NCI-H2227 treated with DMSO at 0.1 percent for 48 hours (cell line): ENCODE measurements at regions not wholly inside any gene's neighbourhood (a gene's known extent, or its start where the extent isn't known, plus 50 kb on each side); places are given as distances from the start of the nearest gene placed in this dataset.
"Not testable (repeated sequence)": the region's sequence is repeated elsewhere in the genome, so short reads cannot be mapped to it uniquely, and the experiment has no call there.

ENCODE experiments used
- DNase-seq: peaks from one replicate; lab custom pipeline; 2025; lab: John Stamatoyannopoulos, UW

DNA sequence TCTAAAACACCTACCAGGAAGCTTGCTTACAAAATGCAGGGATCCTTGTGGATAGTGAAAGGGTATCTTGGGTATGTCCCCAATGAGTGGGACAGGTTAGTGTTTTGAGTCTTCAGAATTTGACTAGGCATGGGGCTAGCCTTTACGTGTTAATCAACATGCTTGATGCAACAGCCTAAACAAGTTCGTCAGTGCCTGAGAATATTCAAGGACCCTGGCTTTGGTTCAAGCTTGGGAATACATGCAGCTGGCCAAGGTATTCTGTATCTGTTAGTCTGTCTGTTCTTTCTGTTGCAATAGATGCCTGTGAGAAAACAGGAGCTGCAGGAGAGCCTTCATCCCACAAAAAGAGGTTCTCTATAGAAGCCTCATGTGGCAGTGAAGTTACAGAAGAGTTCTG, 149.5 kb downstream of the CCNG2 start:
- no peak for DNase-seq

DNA sequence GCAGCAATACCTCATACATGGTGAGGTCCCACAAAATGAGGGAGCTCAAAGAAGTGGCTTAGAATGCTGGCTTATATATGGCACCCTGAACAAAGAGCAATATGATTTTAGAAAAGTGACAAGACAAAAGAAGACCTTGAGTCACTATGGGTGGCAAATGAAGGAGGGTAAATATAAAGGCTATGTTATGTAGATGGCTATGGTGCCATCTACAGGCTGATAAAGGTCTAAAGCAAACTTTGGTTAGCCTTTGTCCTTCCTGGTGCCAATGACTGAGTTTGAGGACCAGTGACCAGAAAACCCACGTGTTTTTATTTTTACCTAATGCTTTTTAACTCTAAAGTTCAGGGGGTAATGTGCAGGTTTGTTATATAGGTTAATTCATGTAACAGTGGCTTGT, 151.8 kb downstream of the CCNG2 start:
- no peak for DNase-seq

DNA sequence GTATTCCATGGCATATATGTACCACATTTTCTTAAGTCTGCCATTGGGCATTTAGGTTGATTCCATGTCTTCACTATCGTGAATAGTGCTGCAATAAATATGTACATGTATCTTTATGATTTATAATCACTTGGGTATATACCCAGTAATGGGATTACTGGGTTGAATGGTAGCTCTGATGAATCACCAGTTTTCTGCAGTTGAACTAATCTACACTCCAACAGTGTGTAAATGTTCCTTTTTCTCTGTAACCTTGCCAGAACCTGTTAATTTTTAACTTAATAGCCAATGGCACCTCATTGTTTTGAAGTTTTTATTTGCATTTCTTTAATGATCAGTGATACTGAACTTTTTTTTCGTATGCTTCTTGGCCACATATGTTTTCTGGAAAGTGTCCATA, 152.5 kb downstream of the CCNG2 start:
- no peak for DNase-seq

DNA sequence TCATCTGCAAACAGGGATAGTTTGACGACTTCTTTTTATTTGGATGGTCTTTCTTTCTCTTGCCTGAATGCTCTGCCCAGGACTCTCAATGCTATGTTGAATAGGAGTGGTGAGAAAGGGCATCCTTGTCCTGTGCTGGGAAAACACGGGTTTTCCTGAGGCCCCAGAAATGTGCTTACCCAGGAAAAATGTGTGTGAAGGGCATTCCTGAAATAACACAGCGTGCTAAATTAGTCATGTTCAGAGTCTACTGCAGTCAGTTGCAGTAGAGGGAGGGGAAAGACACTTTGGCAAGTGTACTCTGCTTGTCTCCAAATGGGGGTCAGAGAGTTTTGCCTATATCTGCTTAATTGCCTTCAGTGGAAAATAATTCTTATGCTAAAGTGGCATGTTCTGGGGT, 153.9 kb downstream of the CCNG2 start:
- DNase-seq = no peak

DNA sequence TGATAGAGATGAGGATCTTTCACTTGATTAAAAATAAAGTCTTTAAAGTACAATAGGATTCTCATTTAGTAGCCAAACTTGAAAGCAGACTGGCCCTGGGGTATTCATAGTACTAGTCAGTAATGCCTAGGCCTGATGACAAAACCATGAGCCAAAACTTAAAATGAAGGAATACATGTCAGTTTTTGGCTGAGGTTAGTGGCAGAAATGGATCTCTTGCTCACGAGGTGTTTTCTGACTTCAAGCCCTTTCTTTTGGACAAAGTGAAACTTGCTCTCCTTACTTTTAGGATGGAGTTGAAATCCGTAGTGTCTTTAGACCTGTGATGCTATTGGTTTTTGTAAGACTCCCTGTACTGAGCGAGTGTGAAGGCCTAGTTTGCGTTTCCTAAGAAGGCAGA, 157.7 kb downstream of the CCNG2 start:
- DNase-seq = no peak

DNA sequence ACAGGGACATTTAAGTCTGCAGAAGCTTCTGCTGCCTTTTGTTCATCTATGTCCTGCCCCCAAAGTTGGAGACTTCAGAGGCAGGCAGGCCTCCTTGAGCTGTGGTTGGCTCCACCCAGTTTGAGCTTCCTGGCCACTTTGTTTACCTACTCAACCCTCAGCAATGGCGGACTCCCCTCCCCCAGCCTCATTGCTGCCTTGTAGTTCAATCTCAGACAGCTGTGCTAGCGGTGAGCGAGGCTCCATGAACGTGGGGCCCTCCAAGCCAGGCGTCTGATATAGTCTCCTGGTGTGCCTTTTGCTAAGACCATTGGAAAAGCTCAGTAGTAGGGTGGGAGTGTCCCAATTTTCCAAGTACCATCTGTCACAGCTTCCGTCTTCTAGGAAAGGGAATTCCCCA, 170.1 kb downstream of the CCNG2 start:
- no peak for DNase-seq

DNA sequence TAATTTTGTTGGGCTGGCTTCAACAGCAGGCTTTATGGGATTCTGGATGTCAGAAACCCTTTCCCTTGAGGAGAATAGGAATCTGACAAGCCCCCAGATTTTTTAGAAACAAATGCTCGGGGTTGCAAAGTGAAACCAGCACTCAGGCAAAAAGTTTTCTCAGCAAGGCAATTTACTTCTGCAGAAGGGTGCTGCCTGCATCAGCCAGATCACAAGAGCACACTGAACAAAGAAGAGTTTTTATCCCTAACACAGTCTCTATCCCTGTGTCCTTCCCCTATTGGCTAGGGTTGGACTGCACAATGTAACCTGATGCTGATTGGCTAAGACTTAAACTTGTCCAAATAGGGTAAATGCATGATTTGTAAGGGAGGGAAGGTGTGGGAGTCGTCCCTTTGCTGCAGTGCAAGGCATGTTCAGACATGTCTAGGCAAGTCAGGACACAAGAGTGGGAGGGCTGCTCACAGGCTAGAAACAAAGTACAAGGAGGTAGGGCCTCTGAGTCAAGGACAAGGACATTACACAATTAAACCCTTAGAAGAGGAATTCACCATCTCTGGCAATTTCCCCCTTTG, 175.8 kb downstream of the CCNG2 start:
- no peak for DNase-seq

DNA sequence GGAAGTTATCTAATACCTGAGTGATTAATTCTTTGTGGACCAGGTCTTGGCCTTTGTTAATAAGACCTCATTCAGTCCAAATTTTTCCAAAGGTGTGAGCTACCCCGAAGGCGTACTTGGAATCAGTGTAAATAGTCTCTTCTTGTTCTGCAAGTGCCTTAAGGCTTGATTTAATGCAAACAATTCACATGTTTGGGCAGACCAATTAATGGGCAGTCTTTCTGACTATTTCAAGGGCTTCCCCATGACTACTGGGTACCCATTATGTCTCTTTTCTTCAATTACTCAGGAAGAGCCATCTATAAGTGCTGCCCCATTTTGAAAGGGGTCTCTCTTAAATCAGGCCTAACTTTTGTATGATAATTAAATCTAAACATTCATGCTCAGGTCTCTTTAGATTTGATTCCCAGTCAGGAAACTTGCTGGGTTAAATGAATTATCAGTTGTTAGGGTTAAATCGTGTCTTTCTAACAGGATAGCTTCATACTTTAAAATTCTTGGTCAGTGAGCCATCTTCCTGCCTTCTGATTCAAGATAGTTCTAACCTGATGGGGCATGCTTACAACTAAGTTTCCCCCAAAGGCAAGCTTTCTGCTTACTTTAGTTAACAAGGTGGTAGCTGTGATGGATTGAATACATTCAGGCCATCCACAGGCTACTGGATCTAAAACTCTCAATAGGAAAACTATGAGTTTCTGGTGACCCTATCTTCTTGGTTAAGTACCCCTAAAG, 179.6 kb downstream of the CCNG2 start:
- no peak for DNase-seq

DNA sequence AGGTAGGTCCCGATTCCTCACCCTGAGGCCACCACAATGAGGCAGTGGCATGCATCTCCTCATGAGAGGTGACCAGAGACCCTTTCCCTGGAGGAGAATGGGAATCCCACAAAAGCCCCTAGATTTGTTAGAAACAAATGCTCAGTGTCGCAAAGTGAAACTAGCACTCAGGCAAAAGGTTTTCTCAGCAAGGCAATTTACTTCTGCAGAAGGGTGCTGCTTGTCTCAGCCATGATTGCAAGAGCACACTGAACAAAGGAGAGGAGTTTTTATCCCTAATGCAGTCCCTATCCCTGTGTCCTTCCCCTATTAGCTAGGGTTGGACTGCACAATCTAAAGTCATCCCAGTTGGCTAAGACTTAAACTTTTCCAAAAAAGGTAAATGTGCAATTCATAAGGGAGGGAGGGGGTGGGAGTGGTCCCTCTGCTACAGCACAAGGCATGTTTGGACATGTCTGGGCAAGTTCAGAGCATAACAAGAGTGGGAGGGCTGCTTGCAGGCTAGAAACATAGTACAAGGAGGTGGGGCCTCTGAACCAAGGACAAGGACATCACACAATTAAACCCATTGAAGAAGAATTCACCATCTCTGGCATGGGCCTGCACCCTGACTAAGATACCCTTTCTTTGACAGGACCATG, 185.3 kb downstream of the CCNG2 start:
- no peak for DNase-seq

DNA sequence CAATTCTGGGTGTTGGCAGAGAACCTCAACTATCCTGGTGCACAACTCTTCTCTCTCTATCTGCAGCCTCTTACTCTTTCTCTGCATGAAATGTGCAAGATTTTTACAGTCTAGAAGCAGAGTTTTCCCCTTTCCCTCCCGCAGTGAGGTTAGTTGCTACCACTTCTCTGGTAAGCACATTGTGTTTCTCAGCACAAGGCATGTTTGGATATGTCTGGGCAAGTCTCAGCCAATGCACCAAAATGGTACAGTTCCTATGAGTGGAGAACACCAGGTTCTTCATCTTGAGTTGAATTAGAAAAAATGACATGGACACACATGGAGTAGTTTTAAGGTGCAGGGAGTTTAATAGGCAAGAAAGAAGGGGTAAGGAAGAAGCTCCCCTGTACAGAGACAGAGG, 187.0 kb downstream of the CCNG2 start:
- no peak for DNase-seq

DNA sequence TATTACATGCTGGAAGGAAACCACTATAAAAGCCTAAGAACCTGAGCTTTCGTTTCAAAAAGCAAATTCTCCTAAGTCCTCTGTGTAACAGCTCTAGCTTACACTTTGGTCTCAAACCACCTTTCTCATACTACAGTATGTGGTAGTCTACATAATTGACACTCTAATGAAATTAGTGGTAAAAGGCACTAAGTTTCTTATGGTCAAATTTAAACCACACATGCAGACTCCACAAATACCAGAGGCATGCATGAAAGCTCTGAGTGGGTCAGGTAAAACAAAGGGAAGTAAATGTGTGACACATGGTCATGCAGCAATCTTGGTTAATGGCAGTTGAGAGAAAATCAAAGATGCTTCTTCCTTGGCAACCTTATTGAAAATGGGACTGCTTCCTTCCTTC, 187.8 kb downstream of the CCNG2 start:
- DNase-seq = no peak

DNA sequence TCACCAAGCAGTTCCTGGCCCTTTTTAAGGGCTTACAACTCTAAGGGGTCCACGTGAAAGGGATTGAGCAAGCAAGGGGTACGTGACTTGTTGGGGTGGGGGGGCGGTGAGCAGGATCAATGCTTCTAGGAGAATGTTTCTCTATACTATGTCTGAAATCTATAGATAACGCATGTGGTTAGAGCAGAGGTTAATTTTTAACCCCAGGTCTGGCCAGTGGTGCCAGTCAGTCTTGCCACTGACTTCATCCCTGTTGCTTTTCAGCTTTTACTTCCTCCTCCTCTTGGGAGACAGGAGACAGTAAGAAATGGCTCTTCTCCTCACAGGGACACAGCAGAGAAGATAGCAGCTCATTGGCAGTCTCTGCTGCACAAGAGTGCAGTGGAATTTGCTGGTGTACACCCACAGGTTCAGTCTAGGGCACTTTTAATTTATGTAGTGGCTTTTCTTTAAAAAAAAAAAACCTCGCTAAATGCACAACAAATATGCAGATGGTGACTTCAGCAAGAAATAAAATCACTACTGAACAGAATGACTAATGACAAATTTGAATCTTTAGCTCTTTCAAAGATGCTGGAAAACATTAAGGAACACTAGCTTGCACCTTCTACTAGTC, 190.5 kb downstream of the CCNG2 start:
- DNase-seq = no peak

DNA sequence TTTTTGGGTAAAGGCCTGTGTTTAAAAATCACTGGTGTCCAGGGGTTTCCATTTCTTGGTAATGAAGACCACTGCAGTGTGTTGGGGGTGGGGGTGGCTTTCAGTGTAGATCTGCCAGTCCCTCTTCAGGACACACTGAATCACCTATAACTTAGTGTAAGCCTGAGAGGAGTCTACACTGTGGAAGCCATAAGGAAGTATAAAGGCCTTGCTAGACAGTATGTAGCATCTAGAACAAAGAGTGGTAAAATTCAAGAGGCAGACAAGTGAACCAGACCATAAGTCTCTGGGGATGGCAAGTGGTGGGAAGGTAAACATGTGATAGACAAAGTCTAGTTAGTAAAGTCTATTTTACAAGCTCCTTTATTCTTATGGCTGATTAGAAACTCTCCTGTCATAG, 191.8 kb downstream of the CCNG2 start:
- DNase-seq = no peak

DNA sequence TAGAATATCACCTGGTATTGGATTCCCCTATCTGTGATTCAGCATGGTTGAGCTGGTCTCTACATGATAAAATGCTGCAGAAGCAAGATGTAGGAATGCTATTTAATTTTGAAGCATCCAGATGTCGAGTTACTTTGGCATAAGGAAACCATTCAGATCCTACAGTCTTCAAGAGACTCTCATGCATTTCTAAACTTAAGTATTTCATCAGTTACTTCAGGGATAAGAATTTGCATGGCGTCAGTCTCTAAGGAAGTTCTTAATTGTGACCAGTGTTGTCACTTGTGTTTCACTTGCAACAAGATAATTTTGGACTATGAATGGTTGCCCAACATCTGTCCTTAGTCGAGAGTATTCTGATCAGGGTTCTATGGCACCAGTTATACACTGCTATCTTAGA, 192.4 kb downstream of the CCNG2 start:
- no peak for DNase-seq

DNA sequence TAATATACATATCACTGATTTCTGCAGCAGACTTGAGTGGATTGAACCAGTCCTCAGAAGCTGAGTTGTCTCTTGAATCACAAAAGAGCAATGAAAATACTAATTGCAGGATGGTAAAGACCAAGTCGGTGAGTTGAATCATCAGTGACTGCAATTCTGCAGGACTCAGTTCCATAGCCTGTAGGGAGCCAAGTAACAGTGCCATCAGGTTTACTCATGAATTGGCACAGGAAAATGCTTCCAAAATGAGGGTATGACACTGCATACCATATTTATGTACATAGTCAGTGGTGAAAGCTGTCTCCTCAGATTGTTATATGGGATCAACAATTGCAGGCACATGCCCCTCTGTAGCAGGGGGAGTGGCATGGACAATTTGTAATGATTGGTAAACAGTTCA, 192.8 kb downstream of the CCNG2 start:
- DNase-seq = no peak

DNA sequence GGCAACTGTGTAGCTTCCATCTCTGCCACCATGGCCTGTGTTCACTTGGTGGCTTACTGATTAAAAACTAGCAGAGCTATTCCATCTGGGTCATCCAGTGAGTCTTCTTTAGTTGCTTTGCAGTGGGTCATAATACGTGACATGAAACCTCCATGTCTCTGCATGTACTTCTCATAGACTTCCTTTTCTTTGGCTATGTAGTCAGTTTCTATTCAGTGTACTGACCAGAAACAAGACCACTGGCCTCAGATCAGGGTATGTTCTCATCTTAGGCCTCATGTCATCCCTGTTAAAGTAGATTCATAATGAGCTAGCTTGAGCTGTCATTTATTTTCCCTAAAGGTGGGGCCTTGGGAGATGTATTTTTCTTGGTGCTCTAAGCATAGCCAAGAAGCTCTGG, 195.2 kb downstream of the CCNG2 start:
- DNase-seq = no peak

DNA sequence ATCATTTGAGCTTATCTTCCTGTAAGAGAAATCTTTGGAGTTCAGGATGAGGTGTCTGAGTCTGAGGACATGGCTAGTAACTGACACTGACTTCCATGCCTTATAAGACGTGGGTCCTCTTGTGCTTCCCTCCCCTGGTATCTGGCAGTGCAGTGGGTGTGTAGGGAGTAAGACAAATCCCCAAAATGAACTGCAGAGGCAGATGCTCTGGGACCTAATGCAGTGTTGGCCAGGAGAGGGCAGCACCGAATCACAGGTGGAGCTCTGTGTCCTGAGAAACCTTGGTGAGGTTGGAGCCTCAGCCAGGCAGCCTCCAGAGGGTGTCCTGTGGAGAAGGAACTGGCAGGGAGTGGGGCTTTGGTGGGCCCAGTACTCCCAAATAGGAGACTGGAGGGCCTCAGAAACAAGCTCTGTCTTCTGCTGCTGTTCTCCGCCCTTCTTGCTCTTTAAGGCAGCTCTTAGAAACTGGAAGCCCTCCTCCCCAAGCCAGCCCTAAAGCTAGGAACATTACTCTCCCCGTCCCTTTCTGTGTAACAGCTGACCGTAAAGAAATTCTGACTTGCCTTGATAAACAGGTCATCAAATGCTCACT, 196.8 kb downstream of the CCNG2 start:
- DNase-seq = not testable (repeated sequence)

DNA sequence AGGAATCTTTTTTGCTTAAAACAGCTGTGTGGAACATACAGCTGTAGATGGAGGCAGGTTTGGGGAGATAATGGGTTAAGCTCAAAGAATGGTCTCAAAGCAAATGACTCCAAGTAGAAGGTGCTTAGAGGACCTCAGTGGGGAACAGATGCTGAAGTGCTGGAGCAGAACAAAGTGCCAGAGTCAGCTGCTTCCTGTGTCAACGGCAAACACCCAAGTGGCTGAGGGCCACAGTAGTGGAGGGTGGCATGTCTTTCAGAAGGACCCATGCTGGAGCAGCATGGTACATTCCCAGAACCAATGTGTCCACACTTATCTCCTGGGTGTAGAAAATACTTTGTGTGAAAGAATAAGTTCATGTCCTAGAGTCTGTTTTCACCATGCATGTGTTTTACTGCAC, 197.5 kb downstream of the CCNG2 start:
- DNase-seq = no peak

DNA sequence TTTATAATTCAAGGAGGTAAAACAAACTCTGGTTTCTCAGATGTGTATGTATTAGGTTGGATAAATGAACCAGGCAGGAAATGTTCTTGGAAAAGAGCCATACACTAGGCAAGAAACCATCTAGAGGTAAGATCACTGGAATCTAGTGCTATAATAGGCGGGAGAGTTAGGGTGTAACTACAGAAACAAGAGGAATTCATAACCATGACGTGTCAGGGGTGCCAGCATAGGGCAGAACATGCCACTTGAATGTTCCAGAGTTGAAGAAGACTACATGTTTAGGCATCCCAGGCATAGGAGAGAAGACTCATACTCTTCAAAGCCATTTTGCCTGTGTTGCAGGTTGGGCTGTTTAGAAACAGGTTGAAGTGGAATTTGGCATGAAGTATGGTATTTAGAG, 198.7 kb downstream of the CCNG2 start:
- DNase-seq = no peak

DNA sequence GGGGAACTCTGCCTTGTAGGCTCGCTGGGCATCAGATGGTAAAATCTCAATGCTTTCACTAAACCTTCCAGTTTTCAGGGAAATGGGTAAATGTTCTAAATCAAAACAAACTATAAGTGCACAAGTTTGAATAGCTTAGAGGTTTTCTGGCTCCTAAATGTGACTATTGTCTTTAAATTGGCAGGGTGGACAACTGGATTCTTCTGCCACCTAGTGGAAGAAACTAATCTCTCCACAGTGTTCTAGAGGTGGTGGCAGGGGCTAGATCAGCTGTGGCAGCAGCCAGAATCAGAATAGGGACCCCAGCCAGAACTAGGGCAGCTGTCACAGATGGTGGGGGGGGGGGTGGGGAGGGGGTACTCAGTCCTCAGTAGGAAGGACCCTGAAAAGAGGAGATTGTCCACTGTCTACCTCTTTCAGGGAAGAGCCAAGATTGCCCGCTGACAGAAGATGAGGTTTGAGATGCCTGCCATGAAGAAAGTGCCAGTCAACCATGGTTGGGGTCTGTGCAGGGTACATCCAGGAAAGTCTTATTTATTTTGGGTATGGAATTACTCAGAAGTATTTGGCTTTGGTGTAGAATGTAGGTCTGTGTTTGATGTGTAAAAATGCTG, 201.4 kb downstream of the CCNG2 start:
- DNase-seq = no peak

DNA sequence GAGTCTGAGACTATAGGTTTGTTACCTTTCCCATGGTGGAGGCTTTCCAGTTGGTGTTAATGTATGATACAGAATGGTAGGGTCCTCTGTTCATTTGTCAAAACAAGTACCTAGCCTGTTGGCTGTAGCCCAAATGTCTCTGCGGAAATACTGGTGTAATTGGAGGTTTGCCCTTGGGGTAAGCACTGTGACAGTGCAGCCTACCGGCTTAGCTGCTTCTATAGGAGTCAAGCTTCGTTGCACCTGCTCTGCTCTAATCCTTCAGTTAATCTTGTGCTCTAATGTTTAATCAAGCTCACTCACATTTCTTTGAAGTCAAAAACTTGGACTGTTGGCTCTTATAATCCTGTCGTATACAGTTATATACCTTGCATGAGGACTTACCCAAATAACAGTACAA, 203.4 kb downstream of the CCNG2 start:
- DNase-seq = no peak

DNA sequence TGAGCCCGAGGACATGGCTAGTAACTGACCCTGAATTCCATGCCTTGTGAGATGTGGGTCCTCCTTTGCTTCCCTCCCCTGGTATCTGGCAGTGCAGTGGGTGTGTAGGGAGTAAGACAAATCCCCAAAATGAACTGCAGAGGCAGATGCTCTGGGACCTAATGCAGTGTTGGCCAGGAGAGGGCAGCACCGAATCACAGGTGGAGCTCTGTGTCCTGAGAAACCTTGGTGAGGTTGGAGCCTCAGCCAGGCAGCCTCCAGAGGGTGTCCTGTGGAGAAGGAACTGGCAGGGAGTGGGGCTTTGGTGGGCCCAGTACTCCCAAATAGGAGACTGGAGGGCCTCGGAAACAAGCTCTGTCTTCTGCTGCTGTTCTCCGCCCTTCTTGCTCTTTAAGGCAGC, 209.9 kb downstream of the CCNG2 start:
- DNase-seq = not testable (repeated sequence)
